Parathyroid adenoma (tissue), 2 donors: ENCODE measurements at regions not wholly inside any gene's neighbourhood (a gene's known extent, or its start where the extent isn't known, plus 50 kb on each side); places are given as distances from the start of the nearest gene placed in this dataset.

Experiments used
- H2AFZ ChIP-seq: fragments of 300-600 bp; sonication (generic); one replicate; pipeline ENCODE4 v1.7.0; 2017; ENCODE audit warnings: antibody characterized with exemption, mild to moderate bottlenecking
- H3K27ac ChIP-seq: fragments of 300-600 bp; sonication (generic); one replicate; pipeline ENCODE4 v1.7.0; 2017
- H3K27me3 ChIP-seq: fragments of 300-600 bp; sonication (generic); one replicate; pipeline ENCODE4 v1.7.0; 2017; ENCODE audit warnings: low read length; ENCODE audit not compliant: control insufficient read depth, insufficient read depth
- H3K36me3 ChIP-seq: fragments of 300-600 bp; sonication (generic); one replicate; pipeline ENCODE4 v1.7.0; 2017; ENCODE audit warnings: low read length; ENCODE audit not compliant: control insufficient read depth, insufficient read depth
- H3K4me1 ChIP-seq: fragments of 300-600 bp; sonication (generic); one replicate; pipeline ENCODE4 v1.7.0; 2017; ENCODE audit warnings: control low read depth
- H3K4me2 ChIP-seq: fragments of 300-600 bp; sonication (generic); one replicate; pipeline ENCODE4 v1.7.0; 2017; ENCODE audit warnings: low read length
- H3K4me3 ChIP-seq: fragments of 300-600 bp; sonication (generic); one replicate; pipeline ENCODE4 v1.7.0; 2017; ENCODE audit warnings: low read depth, low read length
- H3K79me2 ChIP-seq: fragments of 300-600 bp; sonication (generic); one replicate; pipeline ENCODE4 v1.7.0; 2017; ENCODE audit warnings: control low read depth
- H3K9ac ChIP-seq: fragments of 300-600 bp; sonication (generic); one replicate; pipeline ENCODE4 v1.7.0; 2017; ENCODE audit warnings: mild to moderate bottlenecking
- H3K9me3 ChIP-seq: fragments of 300-600 bp; sonication (generic); one replicate; pipeline ENCODE4 v1.7.0; 2017; ENCODE audit warnings: low read length; ENCODE audit not compliant: control insufficient read depth
- TF ChIP-seq, protein P1 (sequence below): fragments of 300-600 bp; sonication (generic); IDR thresholded peaks from one replicate; pipeline ENCODE4 v1.7.0; 2017; ENCODE audit warnings: antibody characterized with exemption, mild to moderate bottlenecking
- donor health status: primary hyperparathyroidism.

DNA sequence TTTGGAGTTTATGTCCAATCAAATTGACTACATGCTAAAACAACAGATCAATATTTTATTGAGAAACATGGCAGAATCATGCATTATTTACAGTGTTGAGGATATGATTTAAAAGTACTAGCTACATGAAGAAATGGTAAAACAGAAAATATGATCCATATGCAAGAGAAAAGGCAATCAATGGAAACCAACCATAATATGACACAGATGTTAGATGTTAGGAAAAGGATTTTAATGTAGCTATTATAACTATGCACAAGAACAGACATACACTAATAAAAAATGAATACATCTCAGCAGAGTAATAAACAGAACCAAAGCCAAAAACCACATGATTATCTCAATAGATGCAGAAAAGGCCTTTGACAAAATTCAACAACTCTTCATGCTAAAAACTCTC is 166.2 kb upstream of the CACNA2D1 start:
- Histone ChIP-seq H3K36me3 (no peaks in the 10 kb centered on the region), H3K79me2 (no peaks in the 10 kb centered on the region), H3K4me2 (no peak overlapping the region), H3K4me3 (no peak overlapping the region), H3K9ac (no peak overlapping the region), H3K9me3 (no peaks in the 10 kb centered on the region), H3K27ac (no peak overlapping the region), H3K4me1 (no peaks in the 10 kb centered on the region), H2AFZ (no peak overlapping the region), H3K27me3 (no peaks in the 10 kb centered on the region)
- TF ChIP-seq, protein P1, sequence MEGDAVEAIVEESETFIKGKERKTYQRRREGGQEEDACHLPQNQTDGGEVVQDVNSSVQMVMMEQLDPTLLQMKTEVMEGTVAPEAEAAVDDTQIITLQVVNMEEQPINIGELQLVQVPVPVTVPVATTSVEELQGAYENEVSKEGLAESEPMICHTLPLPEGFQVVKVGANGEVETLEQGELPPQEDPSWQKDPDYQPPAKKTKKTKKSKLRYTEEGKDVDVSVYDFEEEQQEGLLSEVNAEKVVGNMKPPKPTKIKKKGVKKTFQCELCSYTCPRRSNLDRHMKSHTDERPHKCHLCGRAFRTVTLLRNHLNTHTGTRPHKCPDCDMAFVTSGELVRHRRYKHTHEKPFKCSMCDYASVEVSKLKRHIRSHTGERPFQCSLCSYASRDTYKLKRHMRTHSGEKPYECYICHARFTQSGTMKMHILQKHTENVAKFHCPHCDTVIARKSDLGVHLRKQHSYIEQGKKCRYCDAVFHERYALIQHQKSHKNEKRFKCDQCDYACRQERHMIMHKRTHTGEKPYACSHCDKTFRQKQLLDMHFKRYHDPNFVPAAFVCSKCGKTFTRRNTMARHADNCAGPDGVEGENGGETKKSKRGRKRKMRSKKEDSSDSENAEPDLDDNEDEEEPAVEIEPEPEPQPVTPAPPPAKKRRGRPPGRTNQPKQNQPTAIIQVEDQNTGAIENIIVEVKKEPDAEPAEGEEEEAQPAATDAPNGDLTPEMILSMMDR, result no peak

DNA sequence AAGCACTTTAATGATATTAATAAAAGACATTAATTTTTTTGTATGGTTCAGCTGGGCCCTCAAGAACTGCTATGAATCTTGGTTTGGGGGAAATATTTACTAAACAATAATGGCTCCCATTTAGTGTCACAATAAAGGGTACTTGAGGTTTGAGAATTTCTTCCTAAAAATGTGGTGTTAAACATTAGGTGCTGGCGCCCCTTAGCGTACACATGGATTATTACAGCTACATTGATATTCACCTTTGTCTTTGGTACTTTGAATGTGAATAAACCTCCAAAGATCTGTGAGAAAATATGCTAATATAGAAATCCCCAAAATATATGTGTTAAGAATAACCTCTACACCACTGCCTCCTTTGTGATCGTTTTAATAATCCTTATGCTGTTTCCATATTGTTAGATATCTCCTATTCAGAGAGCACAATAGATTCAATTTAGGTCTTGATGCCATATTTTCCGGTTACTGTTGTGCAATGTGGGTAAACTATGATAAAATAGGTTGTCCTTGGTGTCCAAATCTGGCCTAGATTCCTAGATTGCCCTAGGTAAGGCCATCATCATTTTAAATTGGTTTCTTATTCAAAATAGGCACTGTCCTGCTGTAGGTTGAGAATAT is 161.8 kb upstream of the CACNA2D1 start:
- TF ChIP-seq, protein P1, result peak; percentile 57
- Histone ChIP-seq H3K4me3 (no peak overlapping the region), H3K9ac (no peak overlapping the region), H3K9me3 (no peaks in the 10 kb centered on the region), H3K4me1 (peaks cover 4% of the 10 kb centered on the region), H3K79me2 (no peaks in the 10 kb centered on the region), H3K4me2 (no peak overlapping the region), H3K27ac (no peak overlapping the region), H3K27me3 (no peaks in the 10 kb centered on the region), H3K36me3 (no peaks in the 10 kb centered on the region), H2AFZ (no peak overlapping the region)

DNA sequence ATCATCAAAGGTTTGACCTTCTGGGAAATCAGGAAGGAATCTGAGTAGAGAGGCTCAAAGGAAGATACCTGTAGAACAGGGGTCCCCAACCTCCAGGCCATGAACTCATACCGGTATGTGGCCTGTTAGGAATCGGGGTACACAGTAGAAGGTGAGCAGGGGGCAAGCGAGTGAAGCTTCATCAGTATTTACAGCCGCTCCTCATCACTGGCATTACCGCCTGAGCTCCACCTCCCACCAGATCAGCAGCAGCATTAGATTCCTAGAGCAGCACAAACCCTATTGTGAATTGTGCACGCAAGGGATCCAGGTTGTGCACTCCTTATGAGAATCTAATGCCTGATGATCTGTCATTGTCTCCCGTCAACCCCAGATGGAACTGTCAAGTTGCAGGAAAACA is 158.5 kb upstream of the CACNA2D1 start:
- Histone ChIP-seq H3K9me3 (no peaks in the 10 kb centered on the region), H3K27ac (no peak overlapping the region)
- TF ChIP-seq, protein P1, result no peak

DNA sequence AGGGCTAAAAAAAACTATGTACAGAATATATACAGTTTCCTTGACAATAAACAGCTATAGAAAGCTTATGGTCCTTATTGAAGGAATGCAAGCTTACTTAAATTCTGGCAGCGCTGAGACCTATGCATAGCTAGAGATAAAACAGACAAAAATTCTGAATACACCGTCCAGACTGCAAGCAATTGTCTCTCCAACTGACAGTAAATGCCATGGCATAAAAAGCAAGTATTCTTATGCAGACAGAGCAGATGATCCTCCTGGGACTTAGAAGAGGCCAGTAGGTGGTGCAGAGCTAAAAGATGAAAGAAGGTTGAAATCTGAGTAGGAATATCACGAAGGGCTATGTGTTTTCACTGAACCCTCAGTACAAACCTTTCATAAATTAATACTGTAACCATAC is 157.0 kb upstream of the CACNA2D1 start:
- H3K9me3 ChIP-seq, result no peaks in the 10 kb centered on the region
- no peak overlapping the region for H3K4me2 ChIP-seq
- TF ChIP-seq, protein P1, result no peak
- H3K36me3 ChIP-seq, result no peaks in the 10 kb centered on the region
- H3K27ac ChIP-seq, result no peak overlapping the region
- no peak overlapping the region for H3K9ac ChIP-seq
- no peaks in the 10 kb centered on the region for H3K27me3 ChIP-seq
- peaks cover 4% of the 10 kb centered on the region for H3K4me1 ChIP-seq
- no peak overlapping the region for H2AFZ ChIP-seq
- no peaks in the 10 kb centered on the region for H3K79me2 ChIP-seq
- H3K4me3 ChIP-seq, result no peak overlapping the region

More for the DNA sequence above, 158.5 kb upstream of the CACNA2D1 start:
- no peak overlapping the region for H3K9ac ChIP-seq
- H3K27me3 ChIP-seq, result no peaks in the 10 kb centered on the region
- peaks cover 4% of the 10 kb centered on the region for H3K4me1 ChIP-seq
- H3K4me2 ChIP-seq, result no peak overlapping the region
- no peak overlapping the region for H2AFZ ChIP-seq
- no peaks in the 10 kb centered on the region for H3K79me2 ChIP-seq
- no peak overlapping the region for H3K4me3 ChIP-seq
- no peaks in the 10 kb centered on the region for H3K36me3 ChIP-seq

DNA sequence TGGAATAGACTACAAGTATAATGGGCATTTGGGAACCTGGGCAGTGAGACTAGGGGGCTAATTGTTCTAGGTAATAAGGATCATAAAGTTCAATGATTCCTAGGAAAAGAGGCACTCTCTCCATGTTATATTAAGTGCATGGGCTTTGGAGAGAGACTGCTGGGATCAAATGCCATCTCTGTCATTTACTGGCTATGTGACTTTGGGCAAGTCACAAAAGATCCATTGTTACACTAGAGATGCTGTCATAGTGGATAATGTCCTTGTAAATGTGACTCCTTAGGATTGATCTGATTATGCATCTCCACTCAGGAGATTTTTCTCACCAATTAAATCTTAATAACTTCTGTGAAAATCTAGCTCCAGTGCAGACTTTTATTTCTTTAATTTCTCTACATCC is 156.3 kb upstream of the CACNA2D1 start:
- no peaks in the 10 kb centered on the region for H3K9me3 ChIP-seq
- no peak overlapping the region for H3K9ac ChIP-seq
- H3K4me3 ChIP-seq, result no peak overlapping the region
- no peak overlapping the region for H2AFZ ChIP-seq
- TF ChIP-seq, protein P1, result no peak
- no peak overlapping the region for H3K4me2 ChIP-seq
- H3K27ac ChIP-seq, result no peak overlapping the region
- peaks cover 4% of the 10 kb centered on the region for H3K4me1 ChIP-seq
- no peaks in the 10 kb centered on the region for H3K36me3 ChIP-seq
- no peaks in the 10 kb centered on the region for H3K79me2 ChIP-seq
- no peaks in the 10 kb centered on the region for H3K27me3 ChIP-seq
